K562 (cell line): ENCODE measurements at regions not wholly inside any gene's neighbourhood (a gene's known extent, or its start where the extent isn't known, plus 50 kb on each side); places are given as distances from the start of the nearest gene placed in this dataset.

Experiments used
- CHD1 ChIP-seq: fragments of 200-600 bp; sonication (generic); IDR thresholded peaks from one replicate; pipeline ENCODE4 v1.6.1; 2012; ENCODE audit warnings: mild to moderate bottlenecking, moderate library complexity, low read length, inconsistent platforms
- HNRNPL ChIP-seq: fragments of 200-400 bp; formaldehyde crosslinking; IDR thresholded peaks from 2 replicates; pipeline ENCODE4 v1.6.1; 2017; ENCODE audit warnings: low read depth, mild to moderate bottlenecking, low read length
- LARP7 ChIP-seq: fragments of 450-650 bp; IDR thresholded peaks from 2 replicates; pipeline ENCODE4 v1.6.1; 2016
- NEUROD1 ChIP-seq: fragments of 150-350 bp; IDR thresholded peaks from 2 replicates; pipeline ENCODE4 v1.6.1; 2014; ENCODE audit warnings: borderline replicate concordance, low read length, low read depth; ENCODE audit not compliant: partially characterized antibody
- PHB2 ChIP-seq: fragments of 450-650 bp; IDR thresholded peaks from 2 replicates; pipeline ENCODE4 v1.6.1; 2017; ENCODE audit warnings: low read depth
- ZBTB40 ChIP-seq, 2 experiments: fragments of 450-650 bp in 1 of 2; sonication (generic) in 1 of 2; formaldehyde crosslinking in 1 of 2; IDR thresholded peaks; 2 replicates each; pipeline versions ENCODE4 v1.7.1 to v1.9.0; 2016 to 2022; ENCODE audit warnings: inconsistent platforms in 1 of 2, mild to moderate bottlenecking in 1 of 2, missing genetic modification reagents in 1 of 2
- ZNF311 ChIP-seq: fragments of 250-450 bp; sonication (Bioruptor Pico); IDR thresholded peaks from 2 replicates; pipeline ENCODE4 v1.4.0; 2020; ENCODE audit warnings: mild to moderate bottlenecking, moderate library complexity
- ZNF583 ChIP-seq: fragments of 250-450 bp; sonication (Bioruptor Pico); IDR thresholded peaks from 2 replicates; pipeline ENCODE4 v1.4.0; 2020
- ZNF586 ChIP-seq: fragments of 450-650 bp; formaldehyde crosslinking; conservative IDR thresholded peaks from 2 replicates; pipeline ENCODE4 v1.4.0; 2020; ENCODE audit warnings: mild to moderate bottlenecking, moderate library complexity

- TF ChIP-seq ZBTB40 (IDR thresholded peaks at IDR 0.05): no peak
- TF ChIP-seq ZBTB40 (CRISPR knock-in tag; IDR thresholded peaks at IDR 0.05): no peak
- no peak for TF ChIP-seq CHD1
- no peak for TF ChIP-seq PHB2
- no peak for TF ChIP-seq ZNF586 (CRISPR knock-in tag)
- TF ChIP-seq HNRNPL: no peak
- TF ChIP-seq ZNF311: no peak
- no peak for TF ChIP-seq NEUROD1
- TF ChIP-seq ZNF583 (CRISPR knock-in tag): no peak
- no peak for TF ChIP-seq LARP7
These were observed 98.8 kb upstream of the ZNF516 start (continued) for GRCh38 chr18:76593843-76594242.
